GM20000 (cell line): ENCODE measurements at regions not wholly inside any gene's neighbourhood (a gene's known extent, or its start where the extent isn't known, plus 50 kb on each side); places are given as distances from the start of the nearest gene placed in this dataset.

ENCODE experiments used
- DNase-seq: peaks from one replicate; pipeline ENCODE4 v3.0.0; 2012; ENCODE audit warnings: low spot score
- TF ChIP-seq, protein P1 (sequence below): IDR thresholded peaks from 2 replicates; pipeline ENCODE4 v1.5.1; 2012; ENCODE audit warnings: mild to moderate bottlenecking, control low read depth; ENCODE audit errors: extremely low read depth, missing control alignments

DNA sequence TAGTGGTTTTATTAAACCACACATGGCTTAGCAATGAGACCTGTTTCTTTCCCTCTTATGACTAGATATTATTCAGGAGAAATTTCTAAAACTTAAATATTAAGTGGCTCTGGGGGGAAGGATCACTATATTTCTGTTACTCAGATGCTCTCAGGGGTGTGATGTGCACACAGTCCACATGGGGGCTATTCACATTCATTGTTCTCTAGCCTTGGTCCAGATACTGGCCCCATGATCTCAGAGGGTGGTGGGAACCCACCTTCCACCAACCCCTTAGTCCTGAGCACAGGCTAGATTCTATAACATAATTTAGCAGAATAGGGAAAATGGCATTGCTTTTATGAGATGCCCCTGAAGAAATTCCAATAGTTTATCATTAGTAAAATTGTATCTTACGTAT lies 149.0 kb upstream of the ST8SIA2 start:
- DNase-seq: no peak

DNA sequence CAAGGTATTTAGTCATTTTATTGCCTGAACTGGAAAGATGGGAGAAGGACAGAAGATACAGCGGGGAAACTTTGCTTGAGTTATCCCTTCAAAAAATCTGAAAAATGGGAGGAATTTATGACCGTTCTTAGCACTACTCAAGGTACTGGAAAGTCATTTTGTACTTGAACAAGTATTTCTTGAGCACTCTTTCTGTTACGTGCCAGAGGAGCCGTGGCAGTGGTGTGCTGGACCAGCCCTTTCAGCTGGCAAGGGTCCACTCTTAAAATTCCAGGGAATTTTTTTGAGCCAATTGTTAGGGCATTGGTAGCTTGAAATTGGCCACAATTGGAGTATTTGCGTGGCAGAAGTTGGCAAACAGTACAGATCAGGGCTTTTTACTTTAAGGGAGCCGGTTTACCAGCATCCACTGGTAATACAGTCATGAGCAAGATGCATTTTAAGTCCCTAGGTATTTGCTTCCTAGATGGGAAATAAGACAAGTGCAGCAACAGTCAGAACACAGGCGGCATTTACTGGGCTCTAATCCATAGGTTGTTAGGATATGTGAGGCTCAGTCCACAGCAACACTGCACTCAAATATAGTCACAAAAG lies 145.9 kb upstream of the ST8SIA2 start:
- no peak for DNase-seq
- TF ChIP-seq, protein P1, sequence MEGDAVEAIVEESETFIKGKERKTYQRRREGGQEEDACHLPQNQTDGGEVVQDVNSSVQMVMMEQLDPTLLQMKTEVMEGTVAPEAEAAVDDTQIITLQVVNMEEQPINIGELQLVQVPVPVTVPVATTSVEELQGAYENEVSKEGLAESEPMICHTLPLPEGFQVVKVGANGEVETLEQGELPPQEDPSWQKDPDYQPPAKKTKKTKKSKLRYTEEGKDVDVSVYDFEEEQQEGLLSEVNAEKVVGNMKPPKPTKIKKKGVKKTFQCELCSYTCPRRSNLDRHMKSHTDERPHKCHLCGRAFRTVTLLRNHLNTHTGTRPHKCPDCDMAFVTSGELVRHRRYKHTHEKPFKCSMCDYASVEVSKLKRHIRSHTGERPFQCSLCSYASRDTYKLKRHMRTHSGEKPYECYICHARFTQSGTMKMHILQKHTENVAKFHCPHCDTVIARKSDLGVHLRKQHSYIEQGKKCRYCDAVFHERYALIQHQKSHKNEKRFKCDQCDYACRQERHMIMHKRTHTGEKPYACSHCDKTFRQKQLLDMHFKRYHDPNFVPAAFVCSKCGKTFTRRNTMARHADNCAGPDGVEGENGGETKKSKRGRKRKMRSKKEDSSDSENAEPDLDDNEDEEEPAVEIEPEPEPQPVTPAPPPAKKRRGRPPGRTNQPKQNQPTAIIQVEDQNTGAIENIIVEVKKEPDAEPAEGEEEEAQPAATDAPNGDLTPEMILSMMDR: no peak

More for the DNA sequence above, 149.0 kb upstream of the ST8SIA2 start:
- TF ChIP-seq, protein P1: no peak

DNA sequence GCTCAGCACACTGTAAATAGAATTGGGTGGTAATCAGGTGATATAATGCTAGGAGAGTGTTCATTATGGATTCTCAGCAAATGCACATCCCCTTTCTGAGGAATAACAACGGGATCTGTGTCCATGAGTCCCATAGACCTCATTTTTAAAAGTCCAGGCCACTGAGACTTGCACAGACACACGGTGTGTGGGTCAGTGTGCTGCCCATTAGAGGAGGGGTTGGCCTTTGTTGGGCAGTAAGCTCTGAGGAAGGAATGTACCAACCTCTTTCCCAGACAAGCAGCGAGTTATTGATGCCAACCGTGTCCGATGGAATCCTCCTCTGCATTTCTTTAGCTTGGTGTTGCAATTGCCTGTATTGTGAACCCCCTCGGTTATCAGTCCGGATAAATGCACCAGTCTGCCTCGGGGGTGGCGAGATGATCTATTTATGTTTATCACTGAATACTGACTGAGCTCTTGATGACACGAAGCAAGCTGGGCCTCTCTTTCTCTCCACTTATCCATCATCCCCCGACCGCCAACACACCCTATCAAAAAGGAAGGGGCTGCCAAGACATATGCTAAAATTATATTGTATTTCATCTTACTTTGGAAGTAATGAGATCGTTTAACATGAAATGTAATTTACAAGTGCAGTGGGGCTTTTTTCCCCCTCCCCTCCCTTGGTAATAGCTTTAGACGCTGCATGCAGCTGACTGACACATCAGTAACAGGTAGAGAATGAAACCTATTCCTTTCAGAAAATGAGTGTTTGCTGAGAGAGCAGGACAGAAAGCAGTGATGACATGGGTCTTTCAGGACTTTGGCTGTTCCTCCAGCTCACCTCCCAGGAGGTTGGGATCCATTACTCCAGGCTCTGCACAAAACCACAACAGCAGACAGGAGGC lies 126.6 kb upstream of the ST8SIA2 start:
- TF ChIP-seq, protein P1: no peak
- DNase-seq: no peak

GRCh38 chr15:92268900-92269299 lies 124.8 kb upstream of the ST8SIA2 start:
- TF ChIP-seq, protein P1: no peak
- no peak for DNase-seq

- no peak for DNase-seq
- TF ChIP-seq, protein P1: no peak
Observed at GRCh38 chr15:92271179-92271578, 122.5 kb upstream of the ST8SIA2 start.

DNA sequence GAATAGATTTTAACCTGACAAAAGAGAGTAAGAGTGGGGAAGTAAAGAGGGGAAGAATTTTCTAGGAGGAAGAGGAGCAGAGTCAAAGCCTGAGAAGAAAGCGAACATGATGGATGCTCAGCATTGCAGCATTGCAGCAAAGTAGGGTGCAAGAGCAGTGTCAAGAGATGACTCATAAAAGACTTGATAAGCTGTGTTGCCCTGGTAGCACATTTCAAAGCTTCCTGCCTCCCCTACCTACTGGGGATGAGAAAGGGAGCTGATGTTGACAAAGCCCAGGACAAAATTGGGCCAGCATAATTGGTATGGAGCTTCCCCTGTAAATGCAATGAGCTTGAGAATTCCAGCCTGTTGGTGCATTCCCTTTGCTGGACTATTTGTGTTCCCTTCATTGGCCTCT lies 121.6 kb upstream of the ST8SIA2 start:
- no peak for DNase-seq
- TF ChIP-seq, protein P1: no peak

- no peak for DNase-seq
- TF ChIP-seq, protein P1: no peak
Observed at GRCh38 chr15:92273286-92273685, 120.4 kb upstream of the ST8SIA2 start.
